GM13977 (cell line): ENCODE measurements at regions not wholly inside any gene's neighbourhood (a gene's known extent, or its start where the extent isn't known, plus 50 kb on each side); places are given as distances from the start of the nearest gene placed in this dataset.
A peak's percentile ranks its signal among the peaks of the same experiment; 100 is the strongest.

Experiments
- DNase-seq: peaks from one replicate; pipeline ENCODE4 v3.0.0; 2012; ENCODE audit warnings: low spot score
- in situ Hi-C: fragments of 300-500 bp; cut with MboI; formaldehyde crosslinking; loops from one replicate; pipeline ENCODE4 v1.12.0; 2022; ENCODE audit warnings: low sequenced_read_pairs, low pct_unique_long_range_greater_than_20kb, mixed read lengths, inconsistent platforms; ENCODE audit not compliant: unreplicated experiment
- TF ChIP-seq, protein P1 (sequence below): IDR thresholded peaks from 2 replicates; pipeline ENCODE4 v1.5.1; 2012; ENCODE audit warnings: mild to moderate bottlenecking, control low read depth; ENCODE audit not compliant: insufficient read depth; ENCODE audit errors: extremely low read depth, missing control alignments

DNA sequence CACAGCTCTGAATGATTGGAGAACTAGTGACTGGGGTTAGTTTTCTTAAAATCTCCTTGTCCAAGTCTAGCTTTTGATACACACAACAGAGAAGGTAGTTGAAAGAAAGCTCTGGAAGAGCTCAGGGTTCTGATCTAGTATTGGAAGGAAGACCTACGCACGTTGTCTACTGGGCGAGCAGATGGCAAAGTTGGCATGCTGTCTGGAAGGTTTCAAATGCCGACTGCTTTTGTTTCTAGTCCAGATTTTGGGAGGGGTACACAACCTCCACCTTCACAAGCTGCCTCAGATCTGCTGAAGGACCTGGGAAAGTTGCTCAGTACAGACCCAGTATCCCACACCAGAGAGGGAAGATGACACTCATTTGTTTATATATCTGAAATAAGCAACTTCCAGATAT lies 507.3 kb downstream of the RNF144A start:
- TF ChIP-seq, protein P1, sequence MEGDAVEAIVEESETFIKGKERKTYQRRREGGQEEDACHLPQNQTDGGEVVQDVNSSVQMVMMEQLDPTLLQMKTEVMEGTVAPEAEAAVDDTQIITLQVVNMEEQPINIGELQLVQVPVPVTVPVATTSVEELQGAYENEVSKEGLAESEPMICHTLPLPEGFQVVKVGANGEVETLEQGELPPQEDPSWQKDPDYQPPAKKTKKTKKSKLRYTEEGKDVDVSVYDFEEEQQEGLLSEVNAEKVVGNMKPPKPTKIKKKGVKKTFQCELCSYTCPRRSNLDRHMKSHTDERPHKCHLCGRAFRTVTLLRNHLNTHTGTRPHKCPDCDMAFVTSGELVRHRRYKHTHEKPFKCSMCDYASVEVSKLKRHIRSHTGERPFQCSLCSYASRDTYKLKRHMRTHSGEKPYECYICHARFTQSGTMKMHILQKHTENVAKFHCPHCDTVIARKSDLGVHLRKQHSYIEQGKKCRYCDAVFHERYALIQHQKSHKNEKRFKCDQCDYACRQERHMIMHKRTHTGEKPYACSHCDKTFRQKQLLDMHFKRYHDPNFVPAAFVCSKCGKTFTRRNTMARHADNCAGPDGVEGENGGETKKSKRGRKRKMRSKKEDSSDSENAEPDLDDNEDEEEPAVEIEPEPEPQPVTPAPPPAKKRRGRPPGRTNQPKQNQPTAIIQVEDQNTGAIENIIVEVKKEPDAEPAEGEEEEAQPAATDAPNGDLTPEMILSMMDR: no peak
- no peak for DNase-seq
- in situ Hi-C loops: loop anchor here (10.0 kb wide), 1 partner anchor 1260 kb away; the partner anchor contains the start of gene ID2

DNA sequence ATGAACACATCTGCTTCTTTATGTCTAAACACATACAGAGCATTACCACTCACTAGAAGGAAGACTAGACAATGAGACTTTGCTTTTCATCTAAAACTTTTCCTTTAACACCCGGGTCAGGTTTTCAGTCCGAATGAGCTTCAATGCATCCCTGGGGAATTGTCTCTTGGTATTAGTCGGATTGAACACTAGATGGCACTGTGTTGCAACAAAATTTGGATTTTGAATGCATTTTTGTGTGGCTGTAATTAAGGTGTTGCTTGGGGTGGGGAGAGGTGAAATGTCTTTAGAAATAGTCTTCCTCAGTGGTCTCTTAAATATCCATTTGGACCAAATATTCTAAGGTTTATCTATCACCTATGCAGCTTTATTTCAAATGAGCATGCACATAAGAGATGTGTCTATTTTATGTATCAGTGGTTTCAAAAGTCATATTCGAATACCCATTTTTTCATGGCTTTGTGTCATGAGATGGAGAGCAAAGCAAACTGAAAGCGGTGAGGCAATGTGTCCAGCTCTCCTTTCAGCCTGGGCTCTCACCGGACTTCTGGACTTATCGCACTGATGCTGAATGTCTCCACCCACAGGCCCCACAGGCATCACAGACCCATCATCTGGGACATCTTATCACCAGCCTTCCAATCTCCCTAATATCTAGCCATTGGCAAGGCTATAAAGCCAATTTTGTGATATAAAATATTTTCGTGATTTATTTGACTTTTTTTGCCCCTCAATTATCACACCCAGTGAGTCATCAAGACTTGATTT lies 510.3 kb downstream of the RNF144A start:
- TF ChIP-seq, protein P1: peak; percentile 63
- in situ Hi-C loops: loop anchor here (10.0 kb wide), 1 partner anchor 1257 kb away; the partner anchor contains the start of gene ID2
- DNase-seq: peak; percentile 65

DNA sequence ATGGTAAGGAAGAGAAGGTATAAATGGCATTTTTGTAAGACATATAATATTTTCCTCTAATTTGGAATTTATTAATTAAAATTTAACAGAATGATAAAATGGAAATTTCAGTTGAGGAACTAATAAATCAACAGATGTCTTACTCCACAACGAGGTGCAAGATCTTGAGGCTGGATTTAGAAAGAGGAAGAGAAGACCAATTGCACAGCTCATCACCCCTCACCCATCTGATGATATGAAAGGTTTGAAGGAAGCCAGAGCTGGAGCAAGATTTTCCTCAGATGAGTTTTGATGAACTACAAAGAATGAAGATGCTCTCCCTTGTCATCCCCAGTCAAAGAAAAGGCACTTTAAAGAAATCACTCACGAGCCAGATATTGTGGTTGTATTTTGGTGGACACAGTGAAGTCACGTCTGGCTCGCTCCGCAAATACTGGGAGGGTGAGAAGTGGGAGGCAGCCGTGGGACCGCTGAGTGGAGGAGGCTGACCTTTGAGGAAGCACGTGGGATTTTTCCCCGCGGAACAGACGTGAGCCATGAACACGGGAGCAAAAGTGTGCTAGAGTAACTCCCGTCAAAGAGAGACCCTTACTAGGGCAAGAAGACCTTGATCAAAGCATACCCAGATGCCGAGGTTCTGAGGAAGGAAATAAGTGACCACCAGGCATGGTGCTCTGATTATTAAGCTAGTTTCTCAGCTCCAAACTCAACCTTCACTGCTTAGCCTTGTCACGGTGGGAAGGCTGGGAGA lies 511.4 kb downstream of the RNF144A start:
- no peak for DNase-seq
- TF ChIP-seq, protein P1: no peak
- in situ Hi-C loops: loop anchor here (10.0 kb wide), 1 partner anchor 1256 kb away; the partner anchor contains the start of gene ID2

DNA sequence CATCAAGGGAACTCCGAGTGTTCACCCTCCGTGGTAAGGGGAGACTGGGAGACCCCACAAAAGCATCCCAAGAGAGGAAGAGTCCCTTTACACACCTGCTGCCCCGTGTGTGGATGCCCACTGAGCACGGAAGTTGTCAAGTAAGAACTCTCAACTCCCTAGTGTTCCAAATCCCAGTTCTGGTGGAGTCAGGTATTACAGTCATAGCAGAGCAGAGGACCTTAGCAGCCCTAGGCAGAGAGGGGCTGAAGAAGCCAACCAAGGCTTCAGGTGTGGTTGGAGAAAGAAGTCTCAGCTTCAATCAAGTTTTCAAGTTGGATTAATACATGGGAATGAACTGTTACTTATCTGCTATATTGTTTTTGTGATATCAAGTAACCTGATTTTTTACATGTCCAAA lies 512.5 kb downstream of the RNF144A start:
- TF ChIP-seq, protein P1: no peak
- DNase-seq: no peak
- in situ Hi-C loops: loop anchor here (10.0 kb wide), 1 partner anchor 1255 kb away; the partner anchor contains the start of gene ID2

DNA sequence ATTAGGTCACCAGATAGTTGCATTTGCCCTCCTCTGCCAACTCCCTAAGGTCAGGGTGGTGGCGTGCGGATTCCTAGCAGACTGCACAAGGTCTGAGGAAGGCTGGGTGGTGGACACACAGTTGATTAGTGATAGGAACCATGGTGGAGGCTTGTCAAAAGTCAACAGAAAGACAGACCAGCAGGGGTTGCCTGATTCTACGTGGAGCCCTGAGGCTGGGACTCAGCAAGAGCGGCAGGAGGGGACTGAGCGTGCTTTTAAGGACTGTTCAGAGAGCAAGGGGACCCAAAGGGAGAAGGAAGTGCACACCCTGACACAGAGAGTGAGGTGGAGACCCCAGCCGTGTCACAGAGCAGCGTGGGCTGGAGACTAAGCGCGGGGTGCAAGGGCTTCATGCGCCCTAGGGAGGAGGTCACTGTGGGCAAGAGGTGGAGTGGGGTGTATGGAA lies 513.2 kb downstream of the RNF144A start:
- DNase-seq: no peak
- TF ChIP-seq, protein P1: no peak
- in situ Hi-C loops: no loop called here

DNA sequence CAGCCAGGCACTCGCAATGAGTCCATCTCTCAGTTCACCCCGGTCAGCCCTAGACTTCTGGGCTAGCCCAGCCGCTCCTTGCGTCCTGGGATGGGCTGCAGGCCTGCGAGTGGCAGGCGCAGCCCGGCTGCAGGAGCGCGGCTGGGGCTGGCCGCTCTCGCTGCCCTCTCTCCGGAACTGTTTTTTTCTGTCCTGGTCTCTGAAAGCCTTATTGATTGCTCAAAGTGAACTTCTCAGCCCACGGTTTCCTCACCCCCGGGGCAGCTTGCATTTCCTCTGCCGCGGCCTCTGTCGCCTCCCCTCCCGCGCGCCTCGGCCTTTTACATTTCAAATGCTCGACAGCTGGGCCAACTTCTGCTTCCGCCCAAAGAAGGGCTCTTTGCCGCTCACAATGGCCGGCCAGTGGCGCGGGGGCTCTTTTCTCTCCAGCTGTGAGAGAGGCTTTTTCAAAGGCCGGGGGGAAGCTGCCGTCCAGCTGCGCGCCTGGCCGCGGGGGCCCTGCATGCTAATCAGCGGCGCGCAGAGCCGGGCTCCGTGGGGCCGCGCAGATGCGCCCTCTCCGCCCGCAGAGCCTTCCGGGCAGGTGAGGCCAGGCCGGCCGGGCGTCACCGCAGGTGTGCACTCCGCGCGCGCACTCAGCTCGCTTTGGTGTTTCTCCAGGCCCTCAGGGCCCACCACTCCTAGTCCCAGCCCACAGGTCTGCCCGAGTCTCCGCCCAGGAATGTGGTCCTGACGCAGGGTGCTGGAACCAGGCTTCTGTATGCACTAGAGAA lies 513.8 kb downstream of the RNF144A start:
- in situ Hi-C loops: no loop called here

More for the DNA sequence above, 513.8 kb downstream of the RNF144A start:
- peak; percentile 64 for DNase-seq
- TF ChIP-seq, protein P1: no peak
